ENCODE measurements at regions not wholly inside any gene's neighbourhood (a gene's known extent, or its start where the extent isn't known, plus 50 kb on each side); places are given as distances from the start of the nearest gene placed in this dataset.

GRCh38 chr11:134668076-134668475, 256.0 kb upstream of the B3GAT1 start:
- no peak for TF ChIP-seq POLR2A (IDR thresholded peaks at IDR 0.05; ENCODE audit: low read length)
- TF ChIP-seq GATA1 (IDR thresholded peaks at IDR 0.05; ENCODE audit: low read depth, low read length): no peak
